Spleen (tissue), 7 donors: ENCODE measurements at regions not wholly inside any gene's neighbourhood (a gene's known extent, or its start where the extent isn't known, plus 50 kb on each side); places are given as distances from the start of the nearest gene placed in this dataset.

Experiments used
- POLR2AphosphoS5 ChIP-seq, 3 donors: sonication (generic); formaldehyde crosslinking; IDR thresholded peaks; one replicate each; pipeline ENCODE4 v1.5.1; 2017; ENCODE audit warnings: antibody characterized with exemption in 3 of 3
- TF ChIP-seq, protein P1 (sequence below), 11 experiments: fragments of 200-600 bp in 7 of 11; fragments of 450-650 bp in 4 of 11; sonication (generic) in 4 of 11; IDR thresholded peaks in 8 of 11; conservative IDR thresholded peaks in 3 of 11; 1 replicate in 7 of 11; 2 replicates in 4 of 11; pipeline versions ENCODE4 v1.4.0 to v1.8.0; 2016 to 2021; ENCODE audit warnings: antibody characterized with exemption in 11 of 11, inconsistent platforms in 4 of 11, mild to moderate bottlenecking in 1 of 11
- donor health status: DM: no; HTN: no; CAD: no; lungs with moderate emphysema.
- donor health status: DM: no; HTN: no; CAD: no.
- donor health status: DM: no; HTN: no; CAD: no.

DNA sequence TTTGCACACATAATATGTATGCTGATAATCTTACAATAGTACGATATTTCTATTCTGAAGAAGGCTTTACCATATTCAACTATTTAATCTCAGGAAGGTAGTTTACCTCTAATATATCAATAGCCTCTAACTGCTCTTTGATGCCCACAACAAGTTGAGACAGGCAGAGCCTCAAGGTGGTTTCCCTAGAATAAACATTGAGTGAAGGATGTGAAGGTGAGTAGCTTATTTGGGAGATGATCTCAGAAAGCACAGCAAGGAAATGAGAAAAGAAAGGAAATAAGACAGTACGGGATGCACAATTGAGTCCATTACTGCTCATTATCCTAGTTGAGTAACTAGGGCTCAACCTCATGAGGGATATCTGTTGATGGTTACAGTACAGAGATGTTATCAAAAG, 638.4 kb downstream of the MAFB start:
- TF ChIP-seq, protein P1, sequence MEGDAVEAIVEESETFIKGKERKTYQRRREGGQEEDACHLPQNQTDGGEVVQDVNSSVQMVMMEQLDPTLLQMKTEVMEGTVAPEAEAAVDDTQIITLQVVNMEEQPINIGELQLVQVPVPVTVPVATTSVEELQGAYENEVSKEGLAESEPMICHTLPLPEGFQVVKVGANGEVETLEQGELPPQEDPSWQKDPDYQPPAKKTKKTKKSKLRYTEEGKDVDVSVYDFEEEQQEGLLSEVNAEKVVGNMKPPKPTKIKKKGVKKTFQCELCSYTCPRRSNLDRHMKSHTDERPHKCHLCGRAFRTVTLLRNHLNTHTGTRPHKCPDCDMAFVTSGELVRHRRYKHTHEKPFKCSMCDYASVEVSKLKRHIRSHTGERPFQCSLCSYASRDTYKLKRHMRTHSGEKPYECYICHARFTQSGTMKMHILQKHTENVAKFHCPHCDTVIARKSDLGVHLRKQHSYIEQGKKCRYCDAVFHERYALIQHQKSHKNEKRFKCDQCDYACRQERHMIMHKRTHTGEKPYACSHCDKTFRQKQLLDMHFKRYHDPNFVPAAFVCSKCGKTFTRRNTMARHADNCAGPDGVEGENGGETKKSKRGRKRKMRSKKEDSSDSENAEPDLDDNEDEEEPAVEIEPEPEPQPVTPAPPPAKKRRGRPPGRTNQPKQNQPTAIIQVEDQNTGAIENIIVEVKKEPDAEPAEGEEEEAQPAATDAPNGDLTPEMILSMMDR (IDR thresholded peaks at IDR 0.05 in 8 of 11, conservative IDR thresholded peaks at IDR 0.05 in 3 of 11): no peak
- TF ChIP-seq POLR2AphosphoS5 (IDR thresholded peaks at IDR 0.05): no peak
